ENCODE measurements at regions not wholly inside any gene's neighbourhood (a gene's known extent, or its start where the extent isn't known, plus 50 kb on each side); places are given as distances from the start of the nearest gene placed in this dataset.
A peak's percentile ranks its signal among the peaks of the same experiment; 100 is the strongest.

DNA sequence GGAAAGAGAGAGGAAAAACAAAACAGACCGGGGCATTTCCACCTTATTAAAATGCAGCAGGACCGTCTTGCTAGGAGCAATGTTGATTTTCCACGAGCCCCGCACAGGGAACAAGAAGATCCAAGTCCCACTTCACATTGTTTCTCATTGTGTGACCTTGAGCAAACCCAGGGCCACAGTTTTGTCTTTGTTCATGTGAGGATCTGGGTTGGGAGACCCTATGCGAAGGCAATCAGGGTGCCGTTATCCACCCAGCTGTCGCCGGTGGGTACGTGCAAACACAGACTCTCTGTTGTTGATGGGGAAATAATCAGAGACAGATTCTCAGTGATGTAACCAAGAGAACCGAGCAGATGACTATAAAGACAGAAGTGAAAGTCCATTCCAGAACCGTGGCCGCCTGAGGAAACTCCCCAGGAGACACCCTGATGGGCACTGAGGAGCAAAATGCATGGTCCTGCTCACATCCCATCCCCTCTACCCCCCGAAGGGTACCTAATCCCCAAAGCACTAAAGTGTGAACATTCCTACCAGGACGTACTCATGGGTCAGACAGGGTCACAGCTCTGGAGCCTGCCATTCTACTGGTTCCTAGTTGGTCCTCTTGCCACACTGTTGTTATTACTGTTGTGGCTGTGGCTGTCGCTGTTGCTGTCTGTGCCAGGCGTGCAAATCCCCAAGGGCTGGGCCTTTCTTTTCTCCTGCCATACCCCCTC, 102.7 kb upstream of the RBPJ start:
- TF ChIP-seq CTCF (IDR thresholded peaks at IDR 0.05): no peak
- no peak overlapping the region for H3K4me3 ChIP-seq
- peak overlapping the region; percentile 0 for H3K27ac ChIP-seq
- H3K4me1 ChIP-seq: no peaks in the 10 kb centered on the region
- H3K36me3 ChIP-seq: no peaks in the 10 kb centered on the region
- H3K27me3 ChIP-seq: no peaks in the 10 kb centered on the region
- no peaks in the 10 kb centered on the region for H3K9me3 ChIP-seq
- intact Hi-C loops (cut with DNase I): no loop called here
- DNase-seq: no peak
- H3K9ac ChIP-seq (ENCODE audit: low read depth in 2 of 2, low read length in 2 of 2): no peak overlapping the region

DNA sequence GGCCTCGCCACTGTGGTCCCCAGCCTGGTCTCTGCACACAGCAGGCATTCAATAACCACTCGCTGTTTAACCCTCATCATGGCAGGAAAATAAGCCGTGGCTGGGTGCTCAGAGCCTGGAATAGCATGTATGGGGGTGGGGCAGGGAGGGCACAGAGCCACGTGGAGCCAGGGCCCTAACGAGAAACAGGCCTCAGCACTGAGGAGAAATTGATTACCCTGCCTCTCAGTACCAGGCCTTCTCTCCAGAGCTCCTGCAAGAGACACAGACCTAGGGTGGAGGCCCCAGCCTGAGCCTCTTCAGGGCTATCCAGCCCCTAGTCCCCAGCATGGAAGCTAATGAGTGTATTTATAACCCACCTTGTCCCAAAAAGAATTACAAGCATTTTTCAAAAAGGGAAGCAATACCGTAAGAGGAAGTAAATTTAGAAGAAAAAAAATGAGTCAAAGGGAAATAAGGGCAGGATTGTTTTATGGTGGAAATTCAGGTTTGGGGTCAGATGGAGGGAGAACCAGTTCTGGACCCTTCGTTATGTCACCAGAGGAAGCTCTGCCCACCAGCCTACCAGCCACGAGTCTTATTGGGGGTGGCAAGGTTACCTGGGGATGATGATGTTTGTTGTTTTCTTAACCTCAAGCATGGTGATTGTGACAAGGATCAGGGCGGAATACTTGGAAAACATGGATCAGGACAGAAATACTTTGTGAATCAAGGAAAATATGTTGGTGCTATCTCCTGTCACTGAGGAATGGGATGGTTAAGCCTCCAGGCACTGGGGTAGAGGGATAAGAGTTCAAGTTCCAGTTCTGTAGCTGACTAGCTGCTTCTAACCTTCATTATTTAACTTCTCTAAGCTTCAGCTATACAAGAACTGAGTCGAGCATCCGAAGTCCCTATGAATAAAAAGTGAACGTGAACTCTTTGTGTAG, 101.9 kb upstream of the RBPJ start:
- no peak overlapping the region for H3K9ac ChIP-seq (ENCODE audit: low read depth in 2 of 2, low read length in 2 of 2)
- no peak for TF ChIP-seq CTCF (IDR thresholded peaks at IDR 0.05)
- no peaks in the 10 kb centered on the region for H3K9me3 ChIP-seq
- H3K27me3 ChIP-seq: no peaks in the 10 kb centered on the region
- no peaks in the 10 kb centered on the region for H3K36me3 ChIP-seq
- intact Hi-C loops (cut with DNase I): no loop called here
- H3K4me3 ChIP-seq: no peak overlapping the region
- no peaks in the 10 kb centered on the region for H3K4me1 ChIP-seq
- DNase-seq: no peak
- peak overlapping the region; percentile 0 for H3K27ac ChIP-seq

DNA sequence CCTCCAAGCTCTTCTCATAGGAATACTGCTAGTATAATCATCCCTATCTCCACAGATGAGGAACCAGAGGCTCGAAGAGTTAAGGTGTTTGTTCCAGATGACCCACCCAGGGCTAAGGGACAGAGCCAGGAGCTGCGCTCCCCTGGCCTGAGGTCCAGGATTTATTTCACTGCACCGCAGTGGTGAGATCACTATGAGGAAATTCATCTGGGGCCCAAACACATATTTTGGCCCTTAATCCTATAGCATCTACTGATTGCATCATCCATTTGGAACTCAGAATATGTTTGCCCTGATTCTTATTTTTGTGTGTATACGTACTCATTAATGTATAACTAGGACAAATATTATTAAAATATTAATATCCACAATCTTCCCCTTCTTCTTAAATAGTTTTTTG, 100.1 kb upstream of the RBPJ start:
- intact Hi-C loops (cut with DNase I): no loop called here
- H3K27ac ChIP-seq: no peak overlapping the region
- no peak for TF ChIP-seq CTCF (IDR thresholded peaks at IDR 0.05)
- H3K9me3 ChIP-seq: no peaks in the 10 kb centered on the region
- H3K4me1 ChIP-seq: no peaks in the 10 kb centered on the region
- no peaks in the 10 kb centered on the region for H3K36me3 ChIP-seq
- DNase-seq: no peak
- H3K4me3 ChIP-seq: no peak overlapping the region
- H3K27me3 ChIP-seq: no peaks in the 10 kb centered on the region
- no peak overlapping the region for H3K9ac ChIP-seq (ENCODE audit: low read depth in 2 of 2, low read length in 2 of 2)

DNA sequence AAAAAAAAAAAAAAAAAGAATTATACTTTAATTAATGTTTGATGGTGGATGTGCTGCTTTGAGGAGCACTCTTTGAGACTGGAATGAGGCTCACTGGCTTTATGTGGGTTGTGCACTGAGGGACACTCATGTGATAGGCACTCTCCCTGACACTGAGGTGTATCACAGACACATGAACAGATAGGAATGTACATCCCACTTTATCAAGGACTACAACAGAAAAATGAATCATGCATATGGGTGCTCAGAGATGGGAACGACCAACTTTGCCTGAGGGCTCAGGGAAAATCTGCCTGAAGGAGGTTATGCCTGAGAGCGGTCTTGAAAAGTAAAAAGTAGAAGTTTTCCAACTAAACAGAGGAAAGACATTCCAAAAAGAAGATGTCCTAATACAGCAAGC, 97.7 kb upstream of the RBPJ start:
- Histone ChIP-seq H3K9me3 (no peaks in the 10 kb centered on the region), H3K36me3 (no peaks in the 10 kb centered on the region), H3K4me3 (no peak overlapping the region), H3K4me1 (no peaks in the 10 kb centered on the region), H3K27ac (no peak overlapping the region), H3K9ac (ENCODE audit: low read depth in 2 of 2, low read length in 2 of 2) (no peak overlapping the region), H3K27me3 (no peaks in the 10 kb centered on the region)
- intact Hi-C loops (cut with DNase I): no loop called here
- no peak for DNase-seq
- TF ChIP-seq CTCF (IDR thresholded peaks at IDR 0.05): no peak

GRCh38 chr4:26226629-26227376, 94.0 kb upstream of the RBPJ start:
- H3K4me1 ChIP-seq: no peaks in the 10 kb centered on the region
- no peak overlapping the region for H3K27ac ChIP-seq
- no peak overlapping the region for H3K9ac ChIP-seq (ENCODE audit: low read depth in 2 of 2, low read length in 2 of 2)
- H3K4me3 ChIP-seq: no peak overlapping the region
- intact Hi-C loops (cut with DNase I): no loop called here
- H3K36me3 ChIP-seq: no peaks in the 10 kb centered on the region
- no peaks in the 10 kb centered on the region for H3K27me3 ChIP-seq
- no peak for DNase-seq
- TF ChIP-seq CTCF (IDR thresholded peaks at IDR 0.05): no peak
- no peaks in the 10 kb centered on the region for H3K9me3 ChIP-seq

All from colonic mucosa (tissue), 4 donors.